ENCODE measurements at regions not wholly inside any gene's neighbourhood (a gene's known extent, or its start where the extent isn't known, plus 50 kb on each side); places are given as distances from the start of the nearest gene placed in this dataset.

DNA sequence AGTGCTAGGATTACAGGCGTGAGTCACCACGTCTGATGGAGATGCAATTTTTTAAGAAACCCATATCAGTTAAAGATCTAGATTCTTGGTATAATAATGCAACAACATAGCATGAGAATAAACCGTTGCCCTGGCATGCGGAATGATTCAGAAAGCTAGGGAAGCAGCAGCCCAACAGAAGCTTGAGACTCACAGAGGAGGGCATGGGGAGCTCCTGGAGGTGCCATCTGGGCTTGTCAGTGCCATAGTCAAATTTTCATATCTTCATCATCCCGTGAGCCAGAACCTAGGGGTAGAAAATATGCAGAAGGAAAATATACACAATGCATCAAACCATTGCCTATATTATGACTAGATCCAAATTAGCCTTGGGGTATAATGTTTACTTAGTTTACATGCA, 118.7 kb upstream of the ADAMTS16 start:
- TF ChIP-seq EZH2 (IDR thresholded peaks at IDR 0.05; ENCODE audit: low read depth, unreplicated experiment) (no peak), EZH2phosphoT487 (IDR thresholded peaks at IDR 0.05; ENCODE audit: unreplicated experiment) (no peak), POLR2AphosphoS5 (IDR thresholded peaks at IDR 0.05; ENCODE audit: low read depth) (no peak)
- TF ChIP-seq, protein P1, sequence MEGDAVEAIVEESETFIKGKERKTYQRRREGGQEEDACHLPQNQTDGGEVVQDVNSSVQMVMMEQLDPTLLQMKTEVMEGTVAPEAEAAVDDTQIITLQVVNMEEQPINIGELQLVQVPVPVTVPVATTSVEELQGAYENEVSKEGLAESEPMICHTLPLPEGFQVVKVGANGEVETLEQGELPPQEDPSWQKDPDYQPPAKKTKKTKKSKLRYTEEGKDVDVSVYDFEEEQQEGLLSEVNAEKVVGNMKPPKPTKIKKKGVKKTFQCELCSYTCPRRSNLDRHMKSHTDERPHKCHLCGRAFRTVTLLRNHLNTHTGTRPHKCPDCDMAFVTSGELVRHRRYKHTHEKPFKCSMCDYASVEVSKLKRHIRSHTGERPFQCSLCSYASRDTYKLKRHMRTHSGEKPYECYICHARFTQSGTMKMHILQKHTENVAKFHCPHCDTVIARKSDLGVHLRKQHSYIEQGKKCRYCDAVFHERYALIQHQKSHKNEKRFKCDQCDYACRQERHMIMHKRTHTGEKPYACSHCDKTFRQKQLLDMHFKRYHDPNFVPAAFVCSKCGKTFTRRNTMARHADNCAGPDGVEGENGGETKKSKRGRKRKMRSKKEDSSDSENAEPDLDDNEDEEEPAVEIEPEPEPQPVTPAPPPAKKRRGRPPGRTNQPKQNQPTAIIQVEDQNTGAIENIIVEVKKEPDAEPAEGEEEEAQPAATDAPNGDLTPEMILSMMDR (conservative IDR thresholded peaks at IDR 0.05; ENCODE audit: low read depth in 2 of 2): no peak
- TF ChIP-seq, protein P2, sequence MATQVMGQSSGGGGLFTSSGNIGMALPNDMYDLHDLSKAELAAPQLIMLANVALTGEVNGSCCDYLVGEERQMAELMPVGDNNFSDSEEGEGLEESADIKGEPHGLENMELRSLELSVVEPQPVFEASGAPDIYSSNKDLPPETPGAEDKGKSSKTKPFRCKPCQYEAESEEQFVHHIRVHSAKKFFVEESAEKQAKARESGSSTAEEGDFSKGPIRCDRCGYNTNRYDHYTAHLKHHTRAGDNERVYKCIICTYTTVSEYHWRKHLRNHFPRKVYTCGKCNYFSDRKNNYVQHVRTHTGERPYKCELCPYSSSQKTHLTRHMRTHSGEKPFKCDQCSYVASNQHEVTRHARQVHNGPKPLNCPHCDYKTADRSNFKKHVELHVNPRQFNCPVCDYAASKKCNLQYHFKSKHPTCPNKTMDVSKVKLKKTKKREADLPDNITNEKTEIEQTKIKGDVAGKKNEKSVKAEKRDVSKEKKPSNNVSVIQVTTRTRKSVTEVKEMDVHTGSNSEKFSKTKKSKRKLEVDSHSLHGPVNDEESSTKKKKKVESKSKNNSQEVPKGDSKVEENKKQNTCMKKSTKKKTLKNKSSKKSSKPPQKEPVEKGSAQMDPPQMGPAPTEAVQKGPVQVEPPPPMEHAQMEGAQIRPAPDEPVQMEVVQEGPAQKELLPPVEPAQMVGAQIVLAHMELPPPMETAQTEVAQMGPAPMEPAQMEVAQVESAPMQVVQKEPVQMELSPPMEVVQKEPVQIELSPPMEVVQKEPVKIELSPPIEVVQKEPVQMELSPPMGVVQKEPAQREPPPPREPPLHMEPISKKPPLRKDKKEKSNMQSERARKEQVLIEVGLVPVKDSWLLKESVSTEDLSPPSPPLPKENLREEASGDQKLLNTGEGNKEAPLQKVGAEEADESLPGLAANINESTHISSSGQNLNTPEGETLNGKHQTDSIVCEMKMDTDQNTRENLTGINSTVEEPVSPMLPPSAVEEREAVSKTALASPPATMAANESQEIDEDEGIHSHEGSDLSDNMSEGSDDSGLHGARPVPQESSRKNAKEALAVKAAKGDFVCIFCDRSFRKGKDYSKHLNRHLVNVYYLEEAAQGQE (IDR thresholded peaks at IDR 0.05; ENCODE audit: unreplicated experiment): no peak

Measured in GM23338 (cell line).